ENCODE measurements at regions not wholly inside any gene's neighbourhood (a gene's known extent, or its start where the extent isn't known, plus 50 kb on each side); places are given as distances from the start of the nearest gene placed in this dataset.

DNA sequence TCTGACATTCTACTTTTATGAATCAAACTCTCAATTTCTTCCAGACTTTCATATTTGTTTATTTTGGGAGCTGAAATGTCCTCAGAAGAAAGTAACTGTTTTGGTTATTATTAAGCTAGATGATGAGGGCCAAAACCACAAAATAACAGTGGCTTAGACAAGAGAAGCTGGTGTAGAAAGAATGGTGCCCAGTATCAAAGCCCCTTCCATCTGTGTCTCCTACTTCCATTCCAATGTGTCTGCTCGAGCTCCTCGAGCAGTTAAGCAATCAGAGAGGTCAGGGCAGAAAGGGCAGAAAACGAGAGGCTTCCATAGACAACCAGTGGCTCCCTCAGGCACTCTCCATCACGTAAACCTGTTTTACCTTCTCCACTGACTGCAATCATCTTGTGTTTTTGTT, 59.7 kb upstream of the MAGI1 start:
- DNase-seq (ENCODE audit: low read depth in 1 of 2, low spot score in 1 of 2), result no peak

DNA sequence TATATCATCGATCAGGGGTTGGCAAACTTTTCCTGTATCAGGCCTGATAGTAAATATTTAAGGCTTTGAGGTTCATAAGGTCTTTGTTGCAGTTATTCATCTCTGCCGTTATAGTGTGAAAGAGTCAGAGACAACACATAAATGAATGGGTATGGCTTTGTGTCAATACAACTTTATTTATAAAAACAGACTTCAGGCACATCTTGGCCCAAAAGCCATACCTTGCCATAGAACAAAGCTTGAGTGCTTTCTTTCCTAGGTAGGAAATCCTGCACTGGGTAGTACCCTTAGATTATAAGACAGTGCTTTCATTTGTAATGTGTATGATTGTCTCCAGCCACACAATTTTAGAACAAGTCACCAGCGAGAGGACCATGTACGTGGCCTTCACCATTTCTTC, 58.9 kb upstream of the MAGI1 start:
- Histone ChIP-seq H3K9me3 (ENCODE audit: low read depth) (no peaks in the 10 kb centered on the region), H3K27me3 (no peaks in the 10 kb centered on the region), H3K27ac (no peak overlapping the region), H3K4me1 (ENCODE audit: low read depth) (no peaks in the 10 kb centered on the region), H3K36me3 (no peaks in the 10 kb centered on the region), H3K4me3 (no peak overlapping the region)
- DNase-seq (ENCODE audit: low read depth in 1 of 2, low spot score in 1 of 2), result no peak
- TF ChIP-seq, protein P1, sequence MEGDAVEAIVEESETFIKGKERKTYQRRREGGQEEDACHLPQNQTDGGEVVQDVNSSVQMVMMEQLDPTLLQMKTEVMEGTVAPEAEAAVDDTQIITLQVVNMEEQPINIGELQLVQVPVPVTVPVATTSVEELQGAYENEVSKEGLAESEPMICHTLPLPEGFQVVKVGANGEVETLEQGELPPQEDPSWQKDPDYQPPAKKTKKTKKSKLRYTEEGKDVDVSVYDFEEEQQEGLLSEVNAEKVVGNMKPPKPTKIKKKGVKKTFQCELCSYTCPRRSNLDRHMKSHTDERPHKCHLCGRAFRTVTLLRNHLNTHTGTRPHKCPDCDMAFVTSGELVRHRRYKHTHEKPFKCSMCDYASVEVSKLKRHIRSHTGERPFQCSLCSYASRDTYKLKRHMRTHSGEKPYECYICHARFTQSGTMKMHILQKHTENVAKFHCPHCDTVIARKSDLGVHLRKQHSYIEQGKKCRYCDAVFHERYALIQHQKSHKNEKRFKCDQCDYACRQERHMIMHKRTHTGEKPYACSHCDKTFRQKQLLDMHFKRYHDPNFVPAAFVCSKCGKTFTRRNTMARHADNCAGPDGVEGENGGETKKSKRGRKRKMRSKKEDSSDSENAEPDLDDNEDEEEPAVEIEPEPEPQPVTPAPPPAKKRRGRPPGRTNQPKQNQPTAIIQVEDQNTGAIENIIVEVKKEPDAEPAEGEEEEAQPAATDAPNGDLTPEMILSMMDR (IDR thresholded peaks at IDR 0.05; ENCODE audit: low read depth, low read length), result no peak

More for the DNA sequence above, 59.7 kb upstream of the MAGI1 start:
- Histone ChIP-seq H3K27ac (no peak overlapping the region), H3K4me1 (ENCODE audit: low read depth) (no peaks in the 10 kb centered on the region), H3K36me3 (no peaks in the 10 kb centered on the region), H3K9me3 (ENCODE audit: low read depth) (no peaks in the 10 kb centered on the region), H3K27me3 (no peaks in the 10 kb centered on the region), H3K4me3 (no peak overlapping the region)
- TF ChIP-seq, protein P1 (IDR thresholded peaks at IDR 0.05; ENCODE audit: low read depth, low read length), result no peak

DNA sequence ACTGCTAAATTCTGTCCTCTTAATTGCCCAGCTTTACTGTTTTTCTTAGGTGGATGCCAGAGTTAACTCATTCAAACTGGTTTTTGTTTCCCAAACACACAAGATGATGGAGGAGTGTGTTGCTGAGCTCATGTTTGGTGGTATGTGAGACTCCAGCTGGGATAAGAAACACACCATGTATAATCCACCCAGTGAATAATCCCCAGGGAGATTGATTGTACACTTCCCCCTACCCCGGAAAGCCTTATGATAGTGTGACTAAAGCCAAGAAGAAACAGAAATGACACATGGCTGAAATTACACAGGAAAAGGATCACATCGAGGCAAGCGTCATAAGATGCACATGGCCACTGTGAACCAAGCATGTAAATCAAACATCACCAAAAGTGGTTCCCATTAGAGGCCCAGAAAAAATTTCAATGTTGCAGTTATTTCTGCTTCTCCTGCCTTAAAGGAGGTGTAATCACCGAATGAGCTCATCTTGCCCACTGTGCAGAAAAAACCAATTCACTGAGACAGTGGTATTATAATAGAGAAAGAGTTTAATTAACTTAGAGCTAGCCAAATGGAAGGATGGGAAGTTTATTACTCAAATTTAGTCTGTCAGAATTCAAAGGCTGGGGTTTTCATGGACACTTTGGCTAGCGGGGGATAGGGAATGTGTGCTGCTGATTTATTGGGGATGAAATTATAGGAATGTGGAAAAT, 56.7 kb upstream of the MAGI1 start:
- Histone ChIP-seq H3K9me3 (ENCODE audit: low read depth) (no peaks in the 10 kb centered on the region), H3K27me3 (no peaks in the 10 kb centered on the region), H3K27ac (no peak overlapping the region), H3K36me3 (no peaks in the 10 kb centered on the region), H3K4me3 (no peak overlapping the region), H3K4me1 (ENCODE audit: low read depth) (no peaks in the 10 kb centered on the region)
- no peak for DNase-seq (ENCODE audit: low read depth in 1 of 2, low spot score in 1 of 2)
- TF ChIP-seq, protein P1 (IDR thresholded peaks at IDR 0.05; ENCODE audit: low read depth, low read length), result no peak

DNA sequence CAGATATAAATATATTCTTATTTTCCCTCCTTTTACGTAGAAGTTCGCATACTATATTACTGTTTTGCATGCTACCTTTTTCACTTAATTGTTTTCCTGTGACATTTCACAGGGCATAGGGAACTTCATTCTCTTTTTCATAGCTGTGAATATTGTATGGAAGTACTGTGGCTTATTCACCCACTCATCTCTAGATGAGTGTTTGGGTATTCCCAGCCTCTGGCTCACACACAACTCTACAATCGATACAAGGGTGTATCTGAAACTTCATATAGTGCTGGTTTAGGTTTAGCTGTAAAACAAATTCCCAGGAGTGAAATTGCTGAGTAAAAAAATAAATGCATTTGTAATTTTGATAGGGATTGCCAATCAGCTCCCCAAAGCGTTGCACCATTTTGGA, 55.3 kb upstream of the MAGI1 start:
- H3K27me3 ChIP-seq, result no peaks in the 10 kb centered on the region
- no peaks in the 10 kb centered on the region for H3K9me3 ChIP-seq (ENCODE audit: low read depth)
- DNase-seq (ENCODE audit: low read depth in 1 of 2, low spot score in 1 of 2), result no peak
- TF ChIP-seq, protein P1 (IDR thresholded peaks at IDR 0.05; ENCODE audit: low read depth, low read length), result no peak
- no peak overlapping the region for H3K4me3 ChIP-seq
- H3K36me3 ChIP-seq, result no peaks in the 10 kb centered on the region
- H3K27ac ChIP-seq, result no peak overlapping the region
- no peaks in the 10 kb centered on the region for H3K4me1 ChIP-seq (ENCODE audit: low read depth)

DNA sequence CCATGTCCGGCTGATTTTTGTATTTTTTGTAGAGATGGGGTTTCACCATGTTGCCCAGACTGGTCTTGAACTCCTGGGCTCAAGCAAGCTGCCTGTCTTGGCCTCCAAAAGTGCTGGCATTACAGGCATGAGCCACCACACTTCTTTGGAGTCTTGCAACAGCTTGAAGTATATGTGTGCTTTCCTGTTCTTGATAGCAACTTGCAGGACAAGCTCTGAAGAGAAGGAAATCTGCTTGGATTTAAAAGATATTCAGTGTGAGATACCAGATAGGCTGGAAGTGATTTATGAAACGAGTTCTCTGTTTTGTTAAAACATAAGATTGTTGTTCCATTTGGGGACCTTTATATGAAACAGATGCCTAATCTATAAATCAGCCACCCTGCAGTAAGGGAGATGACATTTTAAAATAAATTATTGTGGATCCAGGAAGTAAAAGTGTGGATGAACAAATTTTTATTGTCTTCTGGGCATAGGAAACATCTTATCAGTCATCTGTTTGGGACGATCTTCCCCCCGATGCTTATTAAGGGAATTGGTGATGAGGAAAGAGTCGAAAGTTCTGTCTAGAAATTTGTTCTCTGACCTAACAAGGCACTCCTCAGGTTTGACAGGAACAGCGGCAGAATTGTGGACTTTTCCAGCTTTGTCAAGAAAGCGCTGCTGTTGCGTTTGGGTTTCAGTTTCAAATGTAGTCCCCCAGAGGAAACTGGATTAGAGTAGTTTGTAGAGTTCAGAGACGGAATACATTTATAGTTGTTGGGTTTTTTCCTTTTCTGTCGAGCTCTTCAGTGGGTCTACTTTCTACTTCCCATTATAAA, 53.7 kb upstream of the MAGI1 start:
- no peaks in the 10 kb centered on the region for H3K9me3 ChIP-seq (ENCODE audit: low read depth)
- no peaks in the 10 kb centered on the region for H3K36me3 ChIP-seq
- no peak overlapping the region for H3K27ac ChIP-seq
- no peak overlapping the region for H3K4me3 ChIP-seq
- DNase-seq (ENCODE audit: low read depth in 1 of 2, low spot score in 1 of 2), result no peak
- no peaks in the 10 kb centered on the region for H3K27me3 ChIP-seq
- TF ChIP-seq, protein P1 (IDR thresholded peaks at IDR 0.05; ENCODE audit: low read depth, low read length), result no peak
- no peaks in the 10 kb centered on the region for H3K4me1 ChIP-seq (ENCODE audit: low read depth)
